A673 (cell line): ENCODE measurements at regions not wholly inside any gene's neighbourhood (a gene's known extent, or its start where the extent isn't known, plus 50 kb on each side); places are given as distances from the start of the nearest gene placed in this dataset.

Source experiments
- BruUV-seq: library from RNA; stranded (reverse); fragments of 400-500 nt; replicated peaks from 2 replicates; lab custom pipeline; 2021; lab: Mats Ljungman, UMichigan
- CTCF ChIA-PET: fragments of 300-600 bp; sonication (Branson Sonifier 250); formaldehyde crosslinking; loops from one replicate; lab custom pipeline; 2022; ENCODE audit warnings: antibody characterized with exemption; lab: Charles Lee
- POLR2A ChIA-PET: fragments of 300-600 bp; sonication (Branson Sonifier 250); formaldehyde crosslinking; loops from one replicate; lab custom pipeline; 2022; ENCODE audit warnings: antibody characterized with exemption; ENCODE audit not compliant: low non-redundant PET; lab: Charles Lee
- DNase-seq: peaks from one replicate; pipeline ENCODE4 v3.0.0-alpha.2; 2015; ENCODE audit warnings: low spot score
- H3K27ac ChIP-seq: fragments of 200-600 bp; sonication (generic); 2 replicates; pipeline ENCODE4 v1.5.1; 2016; ENCODE audit warnings: mixed run types, low read depth, mild to moderate bottlenecking, mixed read lengths, antibody characterized with exemption, low read length; ENCODE audit not compliant: poor library complexity, severe bottlenecking
- H3K27me3 ChIP-seq: fragments of 200-600 bp; sonication (generic); replicated peaks from 2 replicates; pipeline ENCODE4 v1.6.1; 2017; ENCODE audit warnings: mixed run types, low read depth, mild to moderate bottlenecking, mixed read lengths, antibody characterized with exemption, low read length; ENCODE audit not compliant: insufficient read depth, poor library complexity
- H3K36me3 ChIP-seq: fragments of 200-600 bp; sonication (generic); 2 replicates; pipeline ENCODE4 v1.6.1; 2016; ENCODE audit warnings: mixed run types, mild to moderate bottlenecking, mixed read lengths, antibody characterized with exemption, low read length; ENCODE audit not compliant: insufficient read depth, poor library complexity, severe bottlenecking
- H3K4me1 ChIP-seq: fragments of 200-600 bp; sonication (generic); 2 replicates; pipeline ENCODE4 v1.6.1; 2017; ENCODE audit warnings: mixed run types, mild to moderate bottlenecking, mixed read lengths, antibody characterized with exemption, low read length; ENCODE audit not compliant: insufficient read depth, poor library complexity, severe bottlenecking
- H3K4me3 ChIP-seq: fragments of 200-600 bp; sonication (generic); 2 replicates; pipeline ENCODE4 v1.5.1; 2016; ENCODE audit warnings: low read depth, mixed run types, mild to moderate bottlenecking, mixed read lengths, low read length; ENCODE audit not compliant: poor library complexity, severe bottlenecking
- H3K9me3 ChIP-seq: fragments of 200-600 bp; sonication (generic); 2 replicates; pipeline ENCODE4 v1.6.1; 2016; ENCODE audit warnings: mixed run types, low read depth, mild to moderate bottlenecking, mixed read lengths, antibody characterized with exemption, low read length; ENCODE audit not compliant: poor library complexity, severe bottlenecking
- EZH2 ChIP-seq: fragments of 200-600 bp; sonication (generic); IDR thresholded peaks from 2 replicates; pipeline ENCODE4 v1.6.1; 2017; ENCODE audit warnings: borderline replicate concordance, low read depth, mild to moderate bottlenecking, mixed read lengths, antibody characterized with exemption, low read length; ENCODE audit not compliant: poor library complexity, severe bottlenecking
- intact Hi-C: fragments of 100-400 bp; cut with micrococcal nuclease; formaldehyde crosslinking; loops from one replicate; pipeline ENCODE4 v1.10.0; 2022; ENCODE audit not compliant: unreplicated experiment
- TF ChIP-seq, protein P1 (sequence below): fragments of 300-800, 200-600 bp; sonication (generic); conservative IDR thresholded peaks from 2 replicates; pipeline ENCODE4 v1.5.1; 2017; ENCODE audit warnings: low read depth, mild to moderate bottlenecking, antibody characterized with exemption, low read length, moderate library complexity, mixed read lengths

- no TSS peak for BruUV-seq
- POLR2A ChIA-PET: no interaction called here
- DNase-seq: no peak
- intact Hi-C loops: no loop called here
- H3K4me3 ChIP-seq: no peak overlapping the region
- CTCF ChIA-PET: no interaction called here
- TF ChIP-seq EZH2: no peak
- TF ChIP-seq, protein P1, sequence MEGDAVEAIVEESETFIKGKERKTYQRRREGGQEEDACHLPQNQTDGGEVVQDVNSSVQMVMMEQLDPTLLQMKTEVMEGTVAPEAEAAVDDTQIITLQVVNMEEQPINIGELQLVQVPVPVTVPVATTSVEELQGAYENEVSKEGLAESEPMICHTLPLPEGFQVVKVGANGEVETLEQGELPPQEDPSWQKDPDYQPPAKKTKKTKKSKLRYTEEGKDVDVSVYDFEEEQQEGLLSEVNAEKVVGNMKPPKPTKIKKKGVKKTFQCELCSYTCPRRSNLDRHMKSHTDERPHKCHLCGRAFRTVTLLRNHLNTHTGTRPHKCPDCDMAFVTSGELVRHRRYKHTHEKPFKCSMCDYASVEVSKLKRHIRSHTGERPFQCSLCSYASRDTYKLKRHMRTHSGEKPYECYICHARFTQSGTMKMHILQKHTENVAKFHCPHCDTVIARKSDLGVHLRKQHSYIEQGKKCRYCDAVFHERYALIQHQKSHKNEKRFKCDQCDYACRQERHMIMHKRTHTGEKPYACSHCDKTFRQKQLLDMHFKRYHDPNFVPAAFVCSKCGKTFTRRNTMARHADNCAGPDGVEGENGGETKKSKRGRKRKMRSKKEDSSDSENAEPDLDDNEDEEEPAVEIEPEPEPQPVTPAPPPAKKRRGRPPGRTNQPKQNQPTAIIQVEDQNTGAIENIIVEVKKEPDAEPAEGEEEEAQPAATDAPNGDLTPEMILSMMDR: no peak
- no peaks in the 10 kb centered on the region for H3K36me3 ChIP-seq
- H3K27ac ChIP-seq: no peak overlapping the region
- H3K9me3 ChIP-seq: no peaks in the 10 kb centered on the region
- H3K4me1 ChIP-seq: peaks cover 4% of the 10 kb centered on the region
- no peaks in the 10 kb centered on the region for H3K27me3 ChIP-seq
Observed at GRCh38 chr5:164233791-164234190, 728.4 kb downstream of the MAT2B start.

DNA sequence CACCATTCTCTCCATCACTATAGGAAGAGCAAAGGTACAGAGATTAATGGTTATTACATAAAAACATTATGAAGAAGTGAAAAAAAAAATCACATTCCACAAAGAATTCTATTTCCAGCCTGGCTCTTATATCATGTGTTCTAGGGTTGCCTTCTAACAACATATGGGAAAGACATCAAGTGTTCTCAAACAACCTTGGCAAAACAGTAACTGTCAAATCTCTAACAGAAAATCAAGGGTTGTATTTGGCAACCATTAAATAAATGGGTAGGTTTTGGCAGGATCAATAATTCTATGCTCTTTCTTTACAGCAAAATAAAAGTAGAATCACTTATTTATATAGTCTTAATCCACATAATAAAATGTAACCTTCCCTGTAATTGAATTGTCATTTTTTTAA is 728.9 kb downstream of the MAT2B start:
- no peaks in the 10 kb centered on the region for H3K27me3 ChIP-seq
- no peak overlapping the region for H3K27ac ChIP-seq
- H3K36me3 ChIP-seq: no peaks in the 10 kb centered on the region
- H3K9me3 ChIP-seq: no peaks in the 10 kb centered on the region
- intact Hi-C loops: no loop called here
- POLR2A ChIA-PET: no interaction called here
- BruUV-seq: no TSS peak
- H3K4me3 ChIP-seq: no peak overlapping the region
- no peak for TF ChIP-seq EZH2
- TF ChIP-seq, protein P1: no peak
- CTCF ChIA-PET: no interaction called here
- DNase-seq: no peak
- H3K4me1 ChIP-seq: peaks cover 4% of the 10 kb centered on the region

GRCh38 chr5:164235300-164235891 is 730.0 kb downstream of the MAT2B start:
- Histone ChIP-seq H3K4me3 (no peak overlapping the region), H3K27ac (no peak overlapping the region), H3K27me3 (no peaks in the 10 kb centered on the region), H3K9me3 (no peaks in the 10 kb centered on the region), H3K36me3 (no peaks in the 10 kb centered on the region), H3K4me1 (peaks cover 4% of the 10 kb centered on the region)
- ChIA-PET POLR2A (no interaction called here), CTCF (no interaction called here)
- intact Hi-C loops: no loop called here
- peak; percentile 84 for DNase-seq
- no TSS peak for BruUV-seq
- no peak for TF ChIP-seq EZH2
- TF ChIP-seq, protein P1: no peak
